HG02571 (cell line): ENCODE measurements at regions not wholly inside any gene's neighbourhood (a gene's known extent, or its start where the extent isn't known, plus 50 kb on each side); places are given as distances from the start of the nearest gene placed in this dataset.

ENCODE experiments used
- ATAC-seq: cut with Tn5 transposase; IDR thresholded peaks from one replicate; pipeline ENCODE4 v1.9.1; 2021; ENCODE audit warnings: mild to moderate bottlenecking, moderate library complexity; ENCODE audit not compliant: unreplicated experiment

DNA sequence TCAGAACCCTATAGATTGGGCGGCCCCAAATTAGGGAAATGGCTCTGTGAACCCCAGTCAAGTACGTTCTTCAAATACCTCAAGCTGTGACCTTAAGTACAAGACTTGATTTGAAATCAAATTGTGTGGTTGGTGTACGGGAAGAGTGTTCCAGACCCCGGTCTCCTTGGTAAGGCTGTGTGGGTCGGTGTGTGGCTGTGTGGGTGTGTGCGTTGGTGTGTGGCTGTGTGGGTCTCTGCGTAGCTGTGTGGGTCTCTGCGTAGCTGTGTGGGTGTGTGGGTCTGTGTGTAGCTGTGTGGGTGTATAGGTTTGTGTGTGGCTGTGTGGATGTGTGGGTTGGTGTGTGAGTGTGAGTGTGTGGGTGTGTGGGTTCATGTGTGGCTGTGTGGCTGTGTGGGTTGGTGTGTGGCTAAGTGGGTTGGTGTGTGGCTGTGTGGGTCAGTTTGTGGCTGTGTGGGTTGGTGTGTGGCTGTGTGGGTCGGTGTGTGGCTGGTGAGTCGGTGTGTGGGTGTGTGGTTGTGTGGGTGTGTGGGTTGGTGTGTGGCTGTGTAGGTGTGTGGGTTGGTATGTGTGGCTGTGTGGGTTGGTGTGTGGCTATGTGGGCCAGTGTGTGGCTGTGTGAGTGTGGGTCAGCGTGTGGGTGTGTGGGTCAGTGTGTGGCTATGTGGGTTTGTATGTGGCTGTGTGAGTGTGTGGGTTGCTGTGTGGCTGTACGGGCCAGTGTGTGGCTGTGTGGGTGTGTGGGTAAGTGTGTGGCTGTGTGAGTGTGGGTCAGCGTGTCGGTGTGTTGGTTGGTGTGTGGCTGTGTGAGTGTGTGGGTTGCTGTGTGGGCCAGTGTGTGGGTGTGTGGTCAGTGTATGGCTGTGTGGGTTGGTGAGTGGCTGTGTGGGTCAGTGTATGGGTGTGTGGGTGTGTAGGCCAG is 238.7 kb upstream of the ZFHX3 start:
- ATAC-seq = no peak

DNA sequence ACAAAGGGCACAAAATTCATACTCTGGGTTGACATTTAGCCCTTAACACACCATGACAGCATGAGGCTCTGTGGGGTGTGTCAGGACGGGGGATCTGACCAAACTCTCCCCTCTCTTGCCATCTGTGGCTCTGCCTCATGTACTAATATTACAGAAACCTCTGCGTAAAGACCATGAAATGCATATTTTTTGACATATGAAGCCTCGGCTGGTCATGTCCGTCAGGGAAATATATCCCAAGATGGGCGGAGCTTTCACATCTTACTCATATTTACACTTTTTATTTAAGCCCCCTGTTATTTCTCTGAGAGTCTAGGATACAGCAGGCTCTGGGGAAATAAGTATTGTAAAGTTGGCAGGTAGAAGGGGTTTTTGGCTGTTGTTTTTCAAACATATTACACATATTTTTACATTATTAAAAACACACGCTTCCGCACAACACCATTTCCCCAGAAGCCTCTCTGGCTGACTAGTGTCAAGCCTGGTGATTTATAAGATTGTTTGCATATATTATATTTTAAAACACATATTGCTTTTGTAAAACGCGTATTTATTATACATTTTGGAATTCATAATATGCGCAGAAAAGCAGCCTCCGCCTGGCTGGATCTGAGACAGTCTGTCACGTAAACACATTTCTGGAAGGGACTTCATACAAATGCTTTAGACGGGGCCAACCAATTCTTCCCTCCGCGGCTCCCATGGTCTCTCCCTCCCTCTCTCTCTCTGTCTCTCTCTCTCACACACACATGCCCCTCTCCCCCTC is 237.7 kb upstream of the ZFHX3 start:
- ATAC-seq = no peak

DNA sequence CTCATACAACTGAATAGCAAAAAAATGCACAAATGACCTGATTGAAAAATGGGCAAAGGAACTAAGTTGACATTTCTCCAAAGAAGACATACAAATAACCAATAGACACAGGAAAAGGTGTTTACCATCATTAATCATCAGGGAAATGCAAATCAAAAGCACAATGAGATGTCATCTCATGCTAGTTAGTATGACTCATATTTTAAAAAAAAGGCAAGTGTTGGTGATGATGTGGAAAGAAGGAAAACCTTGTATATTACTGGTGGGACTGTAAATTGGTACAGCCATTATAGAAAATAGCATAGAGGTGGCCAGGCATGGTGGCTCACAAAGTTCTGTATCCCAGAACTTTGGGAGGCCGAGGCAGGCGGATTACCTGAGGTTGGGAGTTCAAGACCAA is 232.5 kb upstream of the ZFHX3 start:
- ATAC-seq = no peak

DNA sequence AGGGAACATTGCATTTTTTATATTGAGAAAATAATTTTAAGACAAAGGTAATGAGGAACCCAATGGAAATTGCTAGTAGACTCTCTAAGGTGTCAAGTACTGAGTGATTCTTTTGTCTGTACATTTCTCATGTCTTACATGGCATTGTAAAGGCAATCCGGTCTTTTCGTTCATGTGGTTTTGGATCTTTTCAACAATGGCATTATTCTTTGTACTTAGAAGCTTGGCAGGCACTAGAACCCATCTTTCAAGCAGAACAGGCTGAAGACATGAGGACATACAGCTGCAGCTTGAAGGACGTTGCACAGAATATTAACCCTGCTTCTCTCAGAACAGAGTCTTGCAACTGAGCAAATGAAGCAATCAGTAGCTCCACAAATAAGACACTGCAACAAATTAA is 231.5 kb upstream of the ZFHX3 start:
- ATAC-seq = no peak

DNA sequence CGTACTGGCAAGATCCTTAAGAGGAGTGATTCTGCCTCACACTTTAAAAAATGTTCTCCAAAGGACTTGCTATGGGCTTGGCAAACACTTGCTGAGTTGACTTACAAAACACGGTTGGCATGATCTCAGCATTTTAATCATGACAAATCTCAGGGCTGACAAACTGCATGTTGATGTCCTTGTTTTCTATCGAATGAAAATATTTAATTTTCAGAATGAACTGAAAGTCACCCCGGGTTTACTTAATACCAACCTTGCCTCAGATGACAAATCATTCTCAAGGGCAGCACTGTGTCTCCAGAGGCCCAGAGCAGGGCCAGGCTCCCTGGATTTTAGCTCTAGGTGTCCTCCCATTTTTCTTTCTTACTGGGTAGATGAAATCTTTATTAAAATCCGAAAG is 229.1 kb upstream of the ZFHX3 start:
- ATAC-seq = no peak

DNA sequence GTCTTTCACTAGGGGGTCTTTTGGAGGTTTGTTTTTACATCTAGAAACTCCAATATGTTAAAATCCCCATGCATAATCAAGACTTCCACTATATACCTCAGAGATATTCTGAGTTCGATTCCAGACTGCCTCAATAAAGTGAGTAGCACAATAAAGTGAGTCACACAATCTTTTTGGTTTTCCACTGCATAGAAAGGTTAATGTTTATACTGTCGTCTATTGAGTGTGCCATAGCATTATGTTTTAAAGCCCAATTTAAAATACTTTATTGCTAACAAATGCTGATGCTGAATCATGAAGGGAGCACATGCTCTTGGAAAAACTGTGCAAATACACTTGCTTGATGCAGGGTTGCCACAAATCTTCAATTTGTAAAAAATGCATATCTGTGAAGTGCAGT is 227.5 kb upstream of the ZFHX3 start:
- ATAC-seq = no peak

DNA sequence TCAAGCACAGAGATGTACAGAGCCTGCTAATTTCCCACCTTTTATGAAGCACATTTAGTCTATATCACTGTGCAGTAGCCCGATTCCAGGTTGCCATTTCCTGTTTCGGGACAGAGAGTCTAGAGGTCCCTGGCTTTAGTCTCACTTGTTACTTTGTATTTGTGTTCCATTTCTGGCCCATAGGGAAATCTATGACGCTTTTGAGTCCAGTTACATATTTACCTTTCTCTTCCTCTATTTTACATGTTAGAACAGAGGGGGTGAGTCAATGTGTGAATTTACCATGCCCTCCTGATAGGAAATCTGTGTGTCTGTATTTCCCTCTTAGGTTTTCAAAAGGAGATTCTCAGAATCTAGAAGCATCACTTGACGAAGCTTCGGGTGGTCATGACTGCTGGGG is 227.1 kb upstream of the ZFHX3 start:
- no peak for ATAC-seq

DNA sequence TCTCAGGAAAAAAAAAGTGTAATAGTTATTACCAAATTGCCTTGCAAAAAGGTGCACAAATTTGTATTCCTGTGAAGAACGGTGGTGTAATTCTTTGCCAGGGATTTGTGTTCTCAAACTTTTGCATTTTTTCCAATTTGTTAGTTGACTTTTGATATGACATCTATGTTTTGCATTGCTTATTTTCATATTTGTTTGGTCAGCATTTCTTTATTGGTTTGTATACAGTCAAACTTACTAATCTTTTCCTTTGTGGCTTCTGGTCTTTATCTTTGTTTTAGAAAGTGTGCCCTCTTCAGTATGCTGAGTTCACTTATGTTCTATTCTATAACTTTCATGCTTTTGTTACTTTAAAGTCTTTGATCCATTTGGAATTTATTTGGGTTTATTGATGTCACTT is 226.2 kb upstream of the ZFHX3 start:
- ATAC-seq = no peak

DNA sequence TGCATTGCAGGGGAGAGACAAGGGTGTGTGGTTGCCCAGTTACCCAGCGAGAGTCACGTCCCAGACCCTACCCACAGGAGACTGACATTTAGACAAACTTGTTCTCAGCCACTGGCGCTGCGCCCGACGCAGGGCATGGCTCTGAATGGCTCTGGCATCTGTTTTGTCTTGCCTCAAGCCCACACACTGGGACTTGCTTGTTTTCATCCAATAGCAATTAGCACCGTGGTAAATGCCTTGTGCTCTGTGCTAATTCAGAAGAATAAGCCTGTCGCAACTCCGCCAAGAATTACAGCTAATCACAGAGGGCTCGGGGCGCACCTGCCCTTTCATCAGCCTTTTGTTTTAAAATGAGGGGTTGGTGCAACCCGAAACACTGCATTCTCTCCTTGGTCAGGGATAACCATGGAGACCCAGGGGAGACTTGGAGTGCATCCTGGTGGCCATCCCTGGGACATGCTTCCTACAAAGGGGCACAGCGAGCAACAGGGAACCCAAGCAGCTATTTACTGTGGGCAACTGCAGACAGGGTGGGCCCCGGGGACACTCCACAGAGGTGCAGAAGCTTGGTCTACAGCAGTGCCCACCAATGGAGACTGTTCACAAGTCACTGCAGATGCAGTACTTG is 220.6 kb upstream of the ZFHX3 start:
- no peak for ATAC-seq

DNA sequence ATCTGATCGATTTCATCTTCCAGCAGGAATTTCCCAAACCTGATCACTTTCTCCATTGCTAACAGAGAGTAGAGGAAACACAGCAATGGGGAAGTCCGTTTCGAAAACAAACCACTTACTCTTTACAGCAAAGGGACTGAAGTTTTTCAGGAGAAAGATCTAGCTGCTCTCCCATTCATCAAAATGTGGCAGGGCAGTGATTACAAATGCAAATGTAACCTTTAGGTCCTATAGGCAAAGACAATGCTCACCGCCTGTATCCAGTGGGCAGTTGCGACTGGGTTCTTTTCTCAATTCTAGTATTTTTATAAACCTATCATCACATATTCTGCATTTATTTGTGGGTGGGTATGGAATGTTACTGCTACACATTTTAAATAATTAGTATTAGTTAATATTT is 218.0 kb upstream of the ZFHX3 start:
- ATAC-seq = no peak

DNA sequence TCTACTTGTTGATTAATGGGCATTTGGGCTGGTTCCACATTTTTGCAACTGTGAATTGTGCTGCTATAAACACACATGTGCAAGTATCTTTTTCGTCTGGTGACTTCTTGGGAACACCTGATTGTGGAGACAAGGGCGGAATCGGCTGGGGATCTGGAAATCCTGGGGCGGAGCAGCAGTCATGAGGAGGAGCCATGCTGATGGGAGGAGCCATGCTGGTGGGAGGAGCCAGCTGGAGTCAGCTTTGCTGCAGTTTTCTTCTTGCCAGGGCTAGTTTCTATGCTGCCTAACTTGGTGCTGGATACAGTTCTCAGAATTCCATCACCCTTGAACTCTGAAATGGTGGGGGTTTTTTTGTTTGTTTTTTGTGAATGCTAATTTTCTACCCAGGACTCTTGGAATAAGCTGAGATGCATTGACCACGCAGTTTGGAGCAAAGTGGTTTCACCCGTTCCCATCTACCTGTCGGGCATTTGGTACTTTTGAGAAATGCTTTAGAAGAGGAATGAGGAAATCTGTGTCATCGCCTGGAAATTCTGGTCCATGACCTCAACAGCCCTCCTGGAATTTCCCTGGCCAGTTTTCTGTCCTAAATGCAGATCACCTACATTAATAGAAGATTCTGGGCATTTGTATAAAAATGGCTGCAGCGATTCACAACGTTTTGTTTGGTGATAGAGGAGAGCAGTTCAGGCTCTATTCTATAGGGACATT is 217.4 kb upstream of the ZFHX3 start:
- ATAC-seq = no peak

DNA sequence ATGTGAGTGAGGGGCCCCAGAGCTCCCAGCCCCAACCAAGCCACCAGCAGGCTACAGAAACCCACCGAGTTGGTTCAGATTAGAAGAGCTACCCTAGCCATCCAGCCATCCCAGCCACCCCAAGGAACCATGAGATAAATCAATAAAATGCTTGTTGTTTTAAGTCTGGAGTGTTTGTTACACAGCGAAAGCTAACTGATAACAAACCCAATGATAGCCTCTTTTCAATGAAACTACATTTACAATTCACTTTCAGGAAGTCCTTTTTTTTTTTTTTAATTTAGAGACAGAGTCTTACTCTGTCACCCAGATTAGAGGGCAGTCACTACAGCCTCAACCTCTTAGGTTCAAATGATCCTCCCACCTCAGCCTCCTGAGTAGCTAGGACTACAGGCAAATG is 215.0 kb upstream of the ZFHX3 start:
- ATAC-seq = no peak

DNA sequence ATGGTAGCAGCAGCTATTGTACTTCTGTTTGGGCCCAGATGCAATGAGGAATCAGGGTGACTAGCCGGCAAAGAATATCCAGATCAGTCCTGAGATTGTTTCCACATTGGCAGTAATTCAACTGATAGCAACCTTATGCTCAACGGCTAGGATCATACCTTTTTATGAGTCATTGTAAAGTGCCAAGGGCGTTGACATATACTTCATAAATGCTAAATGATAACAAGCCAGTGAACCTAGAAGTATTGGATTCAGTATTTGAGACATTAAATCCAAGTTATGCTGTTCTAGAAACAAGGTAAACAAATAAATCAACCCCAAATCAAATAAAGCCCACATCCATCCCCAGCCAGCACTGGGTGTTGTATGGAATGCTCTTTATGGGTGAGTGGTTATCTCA is 207.1 kb upstream of the ZFHX3 start:
- ATAC-seq = no peak

DNA sequence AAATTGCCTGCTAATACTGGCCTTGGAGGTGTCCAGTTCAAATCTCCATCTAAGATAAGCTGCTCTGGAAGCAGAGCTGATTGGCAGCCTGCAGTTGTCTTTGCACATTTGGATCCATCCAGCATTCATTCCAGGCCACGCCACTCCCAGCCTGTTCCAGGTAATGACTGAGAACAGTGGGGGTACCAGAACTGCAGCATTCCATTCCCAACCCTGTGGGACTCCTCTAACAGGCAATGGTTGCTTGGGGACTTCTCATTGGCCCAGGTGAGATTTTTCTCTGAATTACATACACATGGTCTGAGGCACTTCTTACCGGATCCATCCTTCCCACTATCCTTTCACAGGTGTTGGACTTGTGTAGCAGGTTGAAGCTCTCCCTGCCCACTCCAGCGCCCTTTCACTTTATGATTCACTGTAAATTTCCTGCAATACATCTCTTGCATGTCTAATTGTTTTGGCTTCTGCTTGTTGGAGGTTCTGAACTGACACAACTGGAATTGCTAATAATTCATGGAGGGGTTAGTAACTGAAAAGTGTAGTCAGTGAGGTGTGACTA is 206.1 kb upstream of the ZFHX3 start:
- no peak for ATAC-seq

DNA sequence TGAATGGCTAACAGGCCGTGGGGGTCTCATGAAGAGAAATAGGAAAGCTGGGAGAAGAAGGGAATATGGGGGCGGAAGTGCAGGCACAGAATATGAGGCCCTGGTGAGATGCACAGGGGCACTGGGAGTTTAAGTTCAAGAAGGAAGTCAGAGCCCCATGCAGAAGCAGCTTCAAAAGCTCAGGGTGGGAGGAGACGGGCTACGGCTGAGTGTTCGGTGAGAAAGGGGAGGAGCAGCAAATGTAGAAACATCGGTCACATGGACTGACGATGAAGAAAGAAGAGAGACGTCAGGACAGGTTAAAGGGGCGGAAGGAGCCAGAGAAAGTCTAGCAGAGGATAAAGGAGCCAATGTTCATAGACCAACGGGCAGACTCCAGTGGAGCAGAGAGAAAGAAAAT is 204.5 kb upstream of the ZFHX3 start:
- ATAC-seq = no peak

DNA sequence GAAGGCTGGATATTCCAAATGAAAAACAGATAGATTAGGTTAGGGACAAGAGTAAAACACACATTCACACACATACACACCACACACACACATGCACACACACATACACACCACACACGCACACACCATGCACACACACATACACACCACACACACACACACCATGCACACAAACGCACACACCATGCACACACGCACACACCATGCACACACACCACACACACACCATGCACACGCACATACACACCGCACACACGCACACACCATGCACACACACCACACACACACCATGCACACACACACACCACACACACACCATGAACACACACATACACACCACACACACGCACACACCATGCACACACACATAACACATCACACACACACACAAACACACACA is 203.7 kb upstream of the ZFHX3 start:
- no peak for ATAC-seq

DNA sequence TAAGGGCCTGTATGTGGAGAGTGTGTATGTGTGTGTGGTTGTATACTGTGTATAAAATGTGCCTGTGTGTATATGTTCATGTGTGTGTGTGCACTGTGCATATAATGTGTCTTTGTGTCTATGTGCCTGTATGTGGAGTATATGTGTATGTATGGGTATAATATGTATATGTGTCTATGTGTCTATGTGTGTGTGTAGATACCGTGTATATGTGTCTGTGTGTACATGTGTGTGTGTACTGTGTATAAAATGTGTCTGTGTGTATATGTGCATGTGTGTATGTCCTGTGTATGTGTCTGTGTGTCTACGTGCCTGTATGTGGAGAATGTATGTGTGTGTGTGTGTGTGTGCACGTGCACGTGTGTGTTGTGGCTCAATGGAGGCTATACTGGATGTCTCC is 200.4 kb upstream of the ZFHX3 start:
- no peak for ATAC-seq

DNA sequence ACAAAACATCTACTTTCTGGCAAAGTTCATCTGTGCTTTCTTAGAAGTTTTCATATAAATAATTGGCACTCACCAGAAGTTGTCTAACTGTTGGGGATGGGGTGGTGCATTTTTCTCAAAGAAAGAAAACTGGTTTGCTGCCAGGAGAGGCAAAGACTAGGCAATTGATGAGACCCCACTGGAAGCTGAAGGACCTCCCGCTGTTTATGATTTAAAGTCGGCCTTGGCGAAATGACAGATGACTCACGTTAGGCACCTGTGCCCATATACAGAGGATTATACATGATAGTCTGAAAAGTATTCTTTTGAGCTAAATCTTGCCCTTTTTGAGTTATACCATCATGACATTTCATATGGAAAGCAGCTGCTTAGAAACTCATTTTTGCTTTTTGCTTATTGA is 193.0 kb upstream of the ZFHX3 start:
- no peak for ATAC-seq

DNA sequence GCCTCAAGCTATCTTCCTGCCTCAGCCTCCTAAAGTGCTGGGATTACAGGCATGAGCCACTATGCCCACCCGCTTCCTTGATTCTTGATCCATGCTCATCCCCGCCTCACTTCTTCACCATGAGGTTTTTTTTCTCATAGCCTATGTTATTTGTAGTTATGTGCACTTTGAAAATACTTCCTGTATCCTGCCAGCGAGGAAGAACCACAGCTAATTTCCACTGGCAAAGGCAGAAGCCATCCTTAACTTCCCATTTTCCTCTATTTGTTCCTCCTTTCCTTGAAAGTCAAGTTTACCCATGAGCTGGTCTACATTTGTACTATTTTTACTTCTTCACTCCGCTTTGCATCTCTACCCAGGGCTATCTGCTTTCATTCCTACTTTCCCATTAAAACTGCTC is 189.7 kb upstream of the ZFHX3 start:
- ATAC-seq = no peak

DNA sequence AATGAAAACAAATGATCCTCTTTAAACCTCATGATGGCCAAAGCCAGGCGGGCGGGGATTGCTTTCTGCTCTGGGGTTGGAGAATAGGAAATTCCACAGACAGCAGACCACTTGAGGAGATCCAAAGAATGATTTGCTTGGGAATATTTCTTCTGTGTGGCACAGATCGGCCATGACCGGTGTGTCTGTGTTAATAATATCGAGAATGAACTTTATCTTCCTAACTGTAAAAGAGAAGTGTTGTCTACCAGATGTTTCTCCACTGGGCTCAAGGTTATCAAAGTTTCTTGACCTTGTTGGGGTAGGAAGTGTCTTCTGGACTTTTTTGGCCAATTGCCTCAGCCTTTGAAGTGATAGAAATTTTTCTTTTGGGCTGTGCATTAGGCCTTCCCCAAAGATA is 186.6 kb upstream of the ZFHX3 start:
- ATAC-seq = no peak

DNA sequence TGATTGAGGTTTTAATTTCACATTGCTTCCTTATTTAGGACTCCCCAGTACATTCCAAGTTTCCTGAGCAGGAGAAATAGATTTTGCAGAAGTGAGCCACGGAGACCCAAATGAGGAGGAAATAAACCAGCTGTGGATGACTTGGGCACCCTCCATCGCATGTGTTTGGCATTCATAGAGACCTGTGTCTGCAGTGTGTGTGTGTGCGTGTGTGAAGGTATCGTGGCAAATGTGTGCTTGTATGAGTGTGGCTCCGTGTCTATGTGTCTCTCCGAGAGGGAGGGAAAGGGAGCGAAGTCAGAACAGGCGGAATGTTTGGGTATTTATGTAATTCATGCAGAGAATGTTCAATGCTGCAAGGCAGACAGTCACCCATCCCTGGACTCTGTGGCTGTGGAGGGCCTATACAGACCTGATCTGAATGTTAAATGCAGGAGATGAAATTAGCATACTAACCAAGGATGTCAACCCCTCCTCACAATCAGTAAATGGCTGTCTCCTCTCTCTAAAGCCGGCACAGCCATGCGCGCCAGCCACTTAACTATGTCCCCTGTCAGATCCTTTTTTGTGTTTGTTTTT is 186.0 kb upstream of the ZFHX3 start:
- ATAC-seq = no peak
